ACC112 (cell line): ENCODE measurements at regions not wholly inside any gene's neighbourhood (a gene's known extent, or its start where the extent isn't known, plus 50 kb on each side); places are given as distances from the start of the nearest gene placed in this dataset.

Experiments
- H2AFZ ChIP-seq: fragments of 200-600 bp; sonication (generic); one replicate; pipeline ENCODE4 v1.6.0; 2017; ENCODE audit warnings: antibody characterized with exemption, low read length; ENCODE audit not compliant: unreplicated experiment
- H3K27ac ChIP-seq: fragments of 200-600 bp; sonication (generic); 2 replicates; pipeline ENCODE4 v1.5.1; 2014; ENCODE audit warnings: low read depth, mild to moderate bottlenecking, antibody characterized with exemption, low read length, moderate library complexity
- H3K27me3 ChIP-seq: fragments of 200-600 bp; sonication (generic); 2 replicates; pipeline ENCODE4 v1.6.1; 2014; ENCODE audit warnings: mild to moderate bottlenecking, antibody characterized with exemption, low read length, moderate library complexity, mixed read lengths; ENCODE audit not compliant: insufficient read depth
- H3K36me3 ChIP-seq: fragments of 200-600 bp; sonication (generic); 2 replicates; pipeline ENCODE4 v1.6.1; 2016; ENCODE audit warnings: mild to moderate bottlenecking, antibody characterized with exemption, low read length, moderate library complexity, mixed read lengths; ENCODE audit not compliant: insufficient read depth
- H3K4me1 ChIP-seq: fragments of 200-600 bp; sonication (generic); one replicate; pipeline ENCODE4 v1.6.1; 2016; ENCODE audit warnings: low read length, mixed read lengths; ENCODE audit not compliant: insufficient read depth, unreplicated experiment, control insufficient read depth
- H3K4me3 ChIP-seq: fragments of 200-600 bp; sonication (generic); 2 replicates; pipeline ENCODE4 v1.5.1; 2014; ENCODE audit warnings: mild to moderate bottlenecking, low read depth, low read length
- H3K79me2 ChIP-seq: fragments of 200-600 bp; sonication (generic); one replicate; pipeline ENCODE4 v1.6.0; 2016; ENCODE audit warnings: low read length; ENCODE audit not compliant: control insufficient read depth, unreplicated experiment, insufficient read depth

DNA sequence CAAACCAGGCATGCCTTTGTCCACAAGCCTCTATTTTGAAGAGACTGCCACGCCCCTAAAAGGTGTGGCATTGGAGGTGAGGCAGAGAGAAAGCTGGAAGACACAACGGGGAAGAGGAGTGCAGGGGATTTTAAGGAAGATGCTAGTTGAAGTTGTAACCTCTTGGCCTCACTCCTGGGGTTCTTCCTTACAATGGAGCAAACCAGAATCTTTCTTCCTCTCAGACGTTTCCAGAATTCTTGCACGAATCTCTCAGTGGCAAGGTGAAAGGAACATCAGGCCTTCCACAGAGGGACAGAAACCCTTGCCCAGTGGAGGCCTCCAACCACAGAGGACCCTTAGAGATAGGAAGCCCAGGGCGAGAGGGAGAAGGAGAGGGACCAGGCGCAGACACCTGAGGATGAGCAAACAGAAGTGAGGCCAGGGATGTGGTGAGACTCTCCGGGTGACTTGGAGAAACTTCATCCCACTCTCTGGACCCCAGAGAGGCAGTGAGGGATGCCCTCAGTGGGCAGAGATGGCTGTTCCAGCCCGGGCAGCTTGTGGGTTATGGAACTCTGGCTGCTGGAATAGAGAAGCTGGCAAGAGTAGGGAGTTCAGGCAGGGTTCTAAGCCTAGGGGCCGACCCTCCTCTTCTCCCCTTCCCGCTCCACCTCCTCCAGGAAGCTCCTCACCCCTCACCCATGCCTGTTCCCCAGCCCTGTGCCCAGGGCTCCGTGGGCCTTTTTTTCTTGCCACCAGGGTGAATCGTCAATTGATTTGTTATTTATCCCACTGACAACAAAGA lies 136.8 kb upstream of the RUNX3 start:
- Histone ChIP-seq H3K79me2 (no peaks in the 10 kb centered on the region), H3K4me1 (no peaks in the 10 kb centered on the region), H3K27me3 (peaks cover 49% of the 10 kb centered on the region), H2AFZ (no peak overlapping the region), H3K4me3 (no peak overlapping the region), H3K27ac (no peak overlapping the region), H3K36me3 (no peaks in the 10 kb centered on the region)

DNA sequence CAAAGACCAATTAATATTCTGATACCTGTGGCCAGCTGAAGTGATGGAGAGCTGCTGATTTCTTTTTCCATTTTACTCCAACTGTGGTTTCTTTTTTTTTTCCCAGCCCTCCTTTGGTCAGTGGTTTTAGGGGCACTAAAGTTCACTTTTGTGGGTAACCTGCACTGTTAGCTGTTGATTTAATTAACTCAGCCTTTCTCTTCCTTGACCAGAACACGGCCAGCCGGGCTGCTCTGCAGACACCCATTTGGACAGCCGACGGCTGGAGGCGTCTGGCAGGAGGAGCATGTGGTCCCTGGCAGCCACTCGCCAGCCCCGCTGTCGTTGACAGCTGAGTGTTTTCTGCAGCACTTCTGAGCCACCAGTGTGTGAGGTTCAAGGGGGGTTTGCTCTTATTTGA lies 136.2 kb upstream of the RUNX3 start:
- H2AFZ ChIP-seq = no peak overlapping the region
- no peak overlapping the region for H3K27ac ChIP-seq
- no peaks in the 10 kb centered on the region for H3K4me1 ChIP-seq
- peaks cover 49% of the 10 kb centered on the region for H3K27me3 ChIP-seq
- H3K4me3 ChIP-seq = no peak overlapping the region
- H3K79me2 ChIP-seq = no peaks in the 10 kb centered on the region
- H3K36me3 ChIP-seq = no peaks in the 10 kb centered on the region

GRCh38 chr1:25065795-25066238 lies 135.7 kb upstream of the RUNX3 start:
- Histone ChIP-seq H3K79me2 (no peaks in the 10 kb centered on the region), H3K36me3 (no peaks in the 10 kb centered on the region), H2AFZ (no peak overlapping the region), H3K4me1 (no peaks in the 10 kb centered on the region), H3K4me3 (no peak overlapping the region), H3K27ac (no peak overlapping the region), H3K27me3 (peaks cover 49% of the 10 kb centered on the region)

- no peaks in the 10 kb centered on the region for H3K36me3 ChIP-seq
- no peak overlapping the region for H3K27ac ChIP-seq
- H3K4me1 ChIP-seq = no peaks in the 10 kb centered on the region
- no peak overlapping the region for H3K4me3 ChIP-seq
- H3K79me2 ChIP-seq = no peaks in the 10 kb centered on the region
- no peak overlapping the region for H2AFZ ChIP-seq
- H3K27me3 ChIP-seq = peaks cover 44% of the 10 kb centered on the region
These were observed 135.2 kb upstream of the RUNX3 start for GRCh38 chr1:25065321-25065721.

DNA sequence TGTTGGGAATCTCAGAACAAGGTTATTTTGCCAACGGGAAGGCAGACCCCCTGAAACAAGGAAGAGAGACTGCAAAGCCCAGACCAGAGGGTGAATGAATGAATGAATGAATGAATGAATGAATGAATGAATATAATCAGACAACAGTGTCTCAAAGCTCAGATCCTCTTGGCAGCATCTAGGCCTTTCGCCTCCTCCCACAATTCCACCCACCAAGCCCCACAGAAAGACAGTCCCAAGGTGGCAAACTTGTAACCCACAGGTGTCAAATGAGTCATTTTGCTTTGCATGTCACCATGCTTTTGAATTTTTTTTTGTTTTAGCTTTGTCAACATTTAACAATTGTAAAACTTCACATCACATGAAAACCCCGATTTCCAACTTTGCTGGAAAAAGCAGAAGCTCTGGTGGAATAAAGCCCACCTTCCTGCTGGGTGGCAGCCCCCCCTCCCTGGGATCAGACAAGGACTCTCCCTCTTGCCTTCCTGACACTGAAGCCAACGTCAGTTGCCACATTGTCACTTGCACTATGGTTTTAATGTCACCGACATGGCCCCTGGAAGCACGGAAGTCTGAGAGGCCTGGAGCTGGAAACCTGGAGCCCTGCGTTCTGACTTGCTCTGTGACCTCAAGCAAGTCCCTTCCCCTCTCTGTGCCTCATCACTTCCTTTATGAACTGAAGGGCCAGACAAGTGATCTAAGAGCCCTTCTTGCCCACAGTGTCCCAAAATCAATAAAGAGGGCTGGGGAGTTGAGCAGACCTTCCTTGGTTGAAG lies 134.6 kb upstream of the RUNX3 start:
- H2AFZ ChIP-seq = no peak overlapping the region
- H3K79me2 ChIP-seq = no peaks in the 10 kb centered on the region
- H3K4me1 ChIP-seq = no peaks in the 10 kb centered on the region
- no peak overlapping the region for H3K27ac ChIP-seq
- peaks cover 39% of the 10 kb centered on the region for H3K27me3 ChIP-seq
- no peaks in the 10 kb centered on the region for H3K36me3 ChIP-seq
- no peak overlapping the region for H3K4me3 ChIP-seq

DNA sequence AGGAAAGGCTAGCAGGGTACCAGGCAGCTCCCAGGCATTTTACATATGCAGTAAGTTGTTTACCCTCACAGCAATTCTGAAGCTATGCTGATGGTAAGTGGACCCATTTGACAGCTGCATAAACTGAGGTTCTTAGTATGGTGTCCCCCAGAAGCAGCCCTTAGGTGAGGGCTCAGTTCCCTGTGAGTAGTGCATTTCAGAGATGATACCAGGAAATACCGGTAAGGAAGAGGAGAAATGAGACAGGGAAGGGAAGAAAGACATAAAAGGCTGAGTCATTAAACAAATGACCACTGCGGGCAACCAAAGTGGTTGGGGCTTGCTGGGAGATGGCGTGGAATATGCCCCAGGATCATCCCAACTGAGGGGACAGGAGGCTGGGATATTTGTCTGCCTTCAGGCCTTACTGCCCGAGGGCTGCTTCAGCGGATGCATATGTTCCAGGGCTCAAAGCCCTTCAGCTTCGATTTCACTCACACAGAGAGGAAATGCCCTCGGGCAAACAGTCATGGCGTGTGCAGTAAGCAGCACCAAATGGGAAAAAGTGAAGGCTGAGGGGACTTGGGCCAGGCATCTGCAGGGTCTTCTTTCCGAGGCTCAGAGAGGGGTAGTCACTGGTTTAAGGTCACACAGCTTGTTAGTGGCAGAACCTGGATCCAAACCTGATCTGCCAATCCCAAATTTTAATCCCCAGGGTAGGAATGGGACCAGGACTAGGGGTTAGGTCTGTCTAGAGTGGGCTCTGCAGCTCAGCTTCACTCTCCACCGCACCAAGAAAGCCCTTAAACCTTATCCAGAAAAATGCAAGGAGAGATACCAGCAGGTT lies 133.7 kb upstream of the RUNX3 start:
- H3K36me3 ChIP-seq = no peaks in the 10 kb centered on the region
- H3K79me2 ChIP-seq = no peaks in the 10 kb centered on the region
- no peak overlapping the region for H3K27ac ChIP-seq
- no peak overlapping the region for H3K4me3 ChIP-seq
- no peaks in the 10 kb centered on the region for H3K4me1 ChIP-seq
- H2AFZ ChIP-seq = no peak overlapping the region
- peaks cover 34% of the 10 kb centered on the region for H3K27me3 ChIP-seq

- no peak overlapping the region for H3K27ac ChIP-seq
- no peaks in the 10 kb centered on the region for H3K79me2 ChIP-seq
These were observed 132.7 kb upstream of the RUNX3 start for GRCh38 chr1:25062621-25063255.

GRCh38 chr1:25061261-25061995 lies 131.4 kb upstream of the RUNX3 start:
- no peaks in the 10 kb centered on the region for H3K79me2 ChIP-seq
- no peak overlapping the region for H2AFZ ChIP-seq
- no peaks in the 10 kb centered on the region for H3K4me1 ChIP-seq

More at GRCh38 chr1:25062621-25063255, 132.7 kb upstream of the RUNX3 start:
- H3K36me3 ChIP-seq = no peaks in the 10 kb centered on the region
- no peak overlapping the region for H2AFZ ChIP-seq
- H3K27me3 ChIP-seq = peaks cover 35% of the 10 kb centered on the region
- H3K4me3 ChIP-seq = no peak overlapping the region
- H3K4me1 ChIP-seq = no peaks in the 10 kb centered on the region

DNA sequence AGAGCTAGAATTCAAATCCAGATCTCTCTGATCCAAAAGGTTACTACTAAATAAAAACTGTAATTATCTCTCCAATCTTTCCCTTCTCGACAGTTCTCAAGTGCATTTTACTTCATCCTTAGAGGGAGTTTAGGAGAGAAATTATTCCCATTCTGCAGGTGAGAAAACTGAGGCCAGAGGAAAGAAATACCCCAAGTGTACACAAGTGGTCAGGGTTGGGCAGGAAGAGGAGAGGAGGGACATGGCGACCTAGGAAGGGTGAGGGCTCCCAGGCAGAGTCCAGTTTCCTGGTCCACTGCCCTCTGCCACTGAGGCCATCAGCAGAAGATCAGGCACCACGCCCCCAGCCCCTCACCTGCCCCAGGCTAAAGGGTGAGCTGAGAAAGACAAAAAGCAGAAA lies 127.1 kb upstream of the RUNX3 start:
- H3K4me1 ChIP-seq = no peaks in the 10 kb centered on the region

More at GRCh38 chr1:25061261-25061995, 131.4 kb upstream of the RUNX3 start:
- no peak overlapping the region for H3K4me3 ChIP-seq
- H3K27me3 ChIP-seq = peaks cover 36% of the 10 kb centered on the region
- H3K27ac ChIP-seq = no peak overlapping the region
- H3K36me3 ChIP-seq = no peaks in the 10 kb centered on the region

More for the DNA sequence above, 127.1 kb upstream of the RUNX3 start:
- no peak overlapping the region for H3K4me3 ChIP-seq
- no peaks in the 10 kb centered on the region for H3K36me3 ChIP-seq
- no peaks in the 10 kb centered on the region for H3K79me2 ChIP-seq
- no peak overlapping the region for H2AFZ ChIP-seq
- peaks cover 56% of the 10 kb centered on the region for H3K27me3 ChIP-seq
- H3K27ac ChIP-seq = no peak overlapping the region
